Keratinocyte (primary cell): ENCODE measurements at regions not wholly inside any gene's neighbourhood (a gene's known extent, or its start where the extent isn't known, plus 50 kb on each side); places are given as distances from the start of the nearest gene placed in this dataset.

Source experiments
- DNase-seq: peaks from one replicate; pipeline ENCODE4 v3.0.0-alpha.2; 2011; ENCODE audit warnings: low read depth, missing footprints, low spot score
- FAIRE-seq: peaks from 2 replicates; lab custom pipeline; 2011; peaks lifted over from hg19 to GRCh38; lab: Jason Lieb, UNC
- H2AFZ ChIP-seq: 2 replicates; pipeline ENCODE4 v1.6.0; 2012; ENCODE audit warnings: low read length, control low read depth, inconsistent platforms; ENCODE audit not compliant: control insufficient read depth
- H3K27ac ChIP-seq: 2 replicates; pipeline ENCODE4 v1.5.1; 2011; ENCODE audit warnings: low read length; ENCODE audit not compliant: control insufficient read depth, insufficient read depth
- H3K27me3 ChIP-seq: 3 replicates; pipeline ENCODE4 v1.6.0; 2011; ENCODE audit warnings: low read length; ENCODE audit not compliant: control insufficient read depth, insufficient read depth; ENCODE audit errors: extremely low read depth
- H3K36me3 ChIP-seq, 2 experiments: 2 replicates in 1 of 2; 3 replicates in 1 of 2; pipeline ENCODE4 v1.5.1; 2011; ENCODE audit warnings: low read length in 2 of 2, mild to moderate bottlenecking in 1 of 2; ENCODE audit not compliant: control insufficient read depth in 2 of 2, insufficient read depth in 2 of 2; ENCODE audit errors: extremely low read depth in 1 of 2
- H3K4me1 ChIP-seq: 3 replicates; pipeline ENCODE4 v1.5.1; 2011; ENCODE audit warnings: low read length; ENCODE audit not compliant: control insufficient read depth, insufficient read depth; ENCODE audit errors: extremely low read depth
- H3K4me2 ChIP-seq: 3 replicates; pipeline ENCODE4 v1.6.0; 2011; ENCODE audit warnings: low read depth, low read length; ENCODE audit not compliant: control insufficient read depth, insufficient read depth; ENCODE audit errors: extremely low read depth
- H3K4me3 ChIP-seq, 3 experiments: fragments of 200-600 bp in 1 of 3; sonication (generic) in 1 of 3; 2 replicates in 2 of 3; 3 replicates in 1 of 3; pipeline ENCODE4 v1.5.1; 2011 to 2016; ENCODE audit warnings: low read length in 3 of 3, mild to moderate bottlenecking in 3 of 3, control low read depth in 2 of 3, inconsistent platforms in 1 of 3, low read depth in 1 of 3, mixed read lengths in 1 of 3, mixed run types in 1 of 3, moderate library complexity in 1 of 3; ENCODE audit not compliant: control insufficient read depth in 2 of 3, insufficient read depth in 2 of 3; ENCODE audit errors: extremely low read depth in 1 of 3
- H3K79me2 ChIP-seq: 2 replicates; pipeline ENCODE4 v1.6.0; 2012; ENCODE audit warnings: low read length; ENCODE audit not compliant: control insufficient read depth, insufficient read depth
- H3K9ac ChIP-seq: 3 replicates; pipeline ENCODE4 v1.6.0; 2011; ENCODE audit warnings: low read length; ENCODE audit not compliant: control insufficient read depth, insufficient read depth; ENCODE audit errors: extremely low read depth
- H3K9me1 ChIP-seq: 3 replicates; pipeline ENCODE4 v1.6.0; 2011; ENCODE audit warnings: low read length; ENCODE audit not compliant: control insufficient read depth, insufficient read depth; ENCODE audit errors: extremely low read depth
- H3K9me3 ChIP-seq: 2 replicates; pipeline ENCODE4 v1.5.1; 2012; ENCODE audit warnings: low read depth, low read length; ENCODE audit not compliant: control insufficient read depth
- H4K20me1 ChIP-seq: 3 replicates; pipeline ENCODE4 v1.6.0; 2011; ENCODE audit warnings: low read length; ENCODE audit not compliant: control insufficient read depth, insufficient read depth; ENCODE audit errors: extremely low read depth
- CTCF ChIP-seq, 3 experiments: IDR thresholded peaks in 1 of 3; conservative IDR thresholded peaks in 1 of 3; optimal IDR thresholded peaks in 1 of 3; 2 replicates in 2 of 3; 3 replicates in 1 of 3; pipeline versions ENCODE3 to v1.5.1; 2011; ENCODE audit warnings: low read length in 3 of 3, mild to moderate bottlenecking in 3 of 3, moderate library complexity in 2 of 3, control low read depth in 1 of 3, inconsistent platforms in 1 of 3; ENCODE audit not compliant: insufficient read depth in 2 of 3; ENCODE audit errors: extremely low read depth in 1 of 3
- EZH2 ChIP-seq: IDR thresholded peaks from one replicate; pipeline ENCODE4 v1.6.1; 2012; ENCODE audit warnings: inconsistent platforms, mild to moderate bottlenecking, low read length, moderate library complexity
- dilution Hi-C: fragments of 300-500 bp; cut with MboI; formaldehyde crosslinking; loops from one replicate; pipeline ENCODE4 v1.7.0; 2020; ENCODE audit warnings: low sequenced_read_pairs; ENCODE audit not compliant: extremely low pct_ligation_motif_present

DNA sequence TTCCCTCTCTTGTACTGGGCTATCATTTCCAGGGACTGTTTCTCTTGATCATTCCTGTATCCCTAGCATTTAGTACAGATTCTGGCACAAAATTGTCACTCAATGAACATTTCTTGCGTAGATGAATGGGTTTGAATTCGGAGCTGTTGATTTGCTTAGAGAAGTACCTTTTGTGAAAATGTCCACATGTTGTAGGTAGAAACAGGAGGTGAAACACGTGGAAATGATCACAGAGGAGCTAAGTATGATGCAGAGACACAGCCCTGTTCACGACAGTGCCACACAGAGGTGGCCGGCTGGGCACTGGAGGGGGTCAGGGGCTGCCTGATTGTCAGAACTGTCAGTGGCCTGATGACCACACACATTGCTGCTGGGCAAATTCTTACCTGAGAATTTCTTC is 196.1 kb upstream of the PRKCQ start:
- FAIRE-seq (no peak), DNase-seq (no peak)
- no peaks in the 10 kb centered on the region for H4K20me1 ChIP-seq
- H3K36me3 ChIP-seq, result no peaks in the 10 kb centered on the region
- no peak overlapping the region for H3K27ac ChIP-seq
- no peak overlapping the region for H3K9ac ChIP-seq
- peaks cover 8% of the 10 kb centered on the region for H3K4me1 ChIP-seq
- no peak overlapping the region for H3K4me3 ChIP-seq
- no peak for TF ChIP-seq EZH2
- TF ChIP-seq CTCF (optimal IDR thresholded peaks at IDR 0.05 in 1 of 3, IDR thresholded peaks at IDR 0.05 in 1 of 3, conservative IDR thresholded peaks at IDR 0.05 in 1 of 3; ENCODE audit: extremely low read depth in 1 of 3, insufficient read depth in 2 of 3, low read length in 3 of 3), result no peak
- dilution Hi-C loops, result no loop called here
- H3K4me2 ChIP-seq, result no peak overlapping the region
- H3K79me2 ChIP-seq, result no peaks in the 10 kb centered on the region
- no peaks in the 10 kb centered on the region for H3K27me3 ChIP-seq
- no peaks in the 10 kb centered on the region for H3K9me3 ChIP-seq
- no peak overlapping the region for H2AFZ ChIP-seq
- no peaks in the 10 kb centered on the region for H3K9me1 ChIP-seq

DNA sequence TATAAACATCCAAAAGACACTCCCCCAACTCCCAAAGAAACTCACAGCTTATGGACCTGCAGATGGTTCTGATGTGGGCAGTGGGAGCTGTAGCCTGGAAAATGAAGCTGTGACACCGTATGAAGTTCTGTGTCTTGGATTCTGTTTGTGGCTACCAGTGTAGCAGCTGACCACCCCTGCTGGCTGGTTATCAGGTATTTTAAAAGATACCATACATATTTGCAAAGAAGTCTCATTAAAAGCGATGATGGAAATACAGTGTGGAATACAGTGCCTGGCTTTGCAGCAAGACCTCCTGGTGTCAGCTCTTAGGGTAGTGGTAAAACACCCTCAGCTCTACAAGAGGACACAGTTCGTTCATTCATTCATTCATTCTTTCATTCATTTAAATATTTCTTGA is 194.3 kb upstream of the PRKCQ start:
- no peaks in the 10 kb centered on the region for H3K9me1 ChIP-seq
- no peak for DNase-seq
- TF ChIP-seq CTCF (optimal IDR thresholded peaks at IDR 0.05 in 1 of 3, IDR thresholded peaks at IDR 0.05 in 1 of 3, conservative IDR thresholded peaks at IDR 0.05 in 1 of 3; ENCODE audit: extremely low read depth in 1 of 3, insufficient read depth in 2 of 3, low read length in 3 of 3), result no peak
- TF ChIP-seq EZH2, result no peak
- no peak for FAIRE-seq
- H3K9me3 ChIP-seq, result no peaks in the 10 kb centered on the region
- no peaks in the 10 kb centered on the region for H3K27me3 ChIP-seq
- dilution Hi-C loops, result no loop called here
- peaks cover 4% of the 10 kb centered on the region for H3K4me1 ChIP-seq
- H3K36me3 ChIP-seq, result no peaks in the 10 kb centered on the region
- H3K4me2 ChIP-seq, result no peak overlapping the region
- no peak overlapping the region for H3K9ac ChIP-seq
- no peaks in the 10 kb centered on the region for H3K79me2 ChIP-seq
- H4K20me1 ChIP-seq, result no peaks in the 10 kb centered on the region
- H3K4me3 ChIP-seq, result no peak overlapping the region
- no peak overlapping the region for H3K27ac ChIP-seq
- no peak overlapping the region for H2AFZ ChIP-seq
